Neuronal stem cell (in vitro differentiated cells): ENCODE measurements at regions not wholly inside any gene's neighbourhood (a gene's known extent, or its start where the extent isn't known, plus 50 kb on each side); places are given as distances from the start of the nearest gene placed in this dataset.
A peak's percentile ranks its signal among the peaks of the same experiment; 100 is the strongest.

Experiments used
- DNase-seq: peaks from one replicate; pipeline ENCODE4 v3.0.0-alpha.2; 2013; ENCODE audit warnings: low spot score
- H2AFZ ChIP-seq: one replicate; pipeline ENCODE4 v1.6.1; 2013; ENCODE audit warnings: mild to moderate bottlenecking, low read length, inconsistent platforms
- H2AK5ac ChIP-seq: 2 replicates; pipeline ENCODE4 v1.6.1; 2013; ENCODE audit warnings: low read depth, mild to moderate bottlenecking, inconsistent platforms, low read length, moderate library complexity, mixed read lengths
- H2BK120ac ChIP-seq: 2 replicates; pipeline ENCODE4 v1.6.1; 2013; ENCODE audit warnings: low read depth, mild to moderate bottlenecking, inconsistent platforms, low read length, moderate library complexity, mixed read lengths
- H2BK12ac ChIP-seq: one replicate; pipeline ENCODE4 v1.6.1; 2013; ENCODE audit warnings: low read length, inconsistent platforms
- H2BK15ac ChIP-seq: 2 replicates; pipeline ENCODE4 v1.6.1; 2013; ENCODE audit warnings: mild to moderate bottlenecking, low read length, inconsistent platforms, mixed read lengths
- H2BK5ac ChIP-seq: one replicate; pipeline ENCODE4 v1.6.1; 2013; ENCODE audit warnings: inconsistent platforms, mild to moderate bottlenecking, low read length, moderate library complexity
- H3K14ac ChIP-seq: one replicate; pipeline ENCODE4 v1.6.1; 2013; ENCODE audit warnings: low read length, inconsistent platforms
- H3K18ac ChIP-seq: 2 replicates; pipeline ENCODE4 v1.6.1; 2013; ENCODE audit warnings: low read length, inconsistent platforms
- H3K23ac ChIP-seq: 2 replicates; pipeline ENCODE4 v1.6.1; 2013; ENCODE audit warnings: low read depth, mild to moderate bottlenecking, mixed read lengths, low read length, inconsistent platforms; ENCODE audit not compliant: poor library complexity
- H3K27ac ChIP-seq: replicated peaks from 3 replicates; pipeline ENCODE4 v1.5.1; 2013; ENCODE audit warnings: low read length, inconsistent platforms
- H3K27me3 ChIP-seq, 3 experiments: 2 replicates each; pipeline ENCODE4 v1.6.1; 2013; ENCODE audit warnings: low read length in 3 of 3, mild to moderate bottlenecking in 2 of 3, inconsistent platforms in 1 of 3, low read depth in 1 of 3, mixed read lengths in 1 of 3, moderate library complexity in 1 of 3; ENCODE audit not compliant: control insufficient read depth in 3 of 3, insufficient read depth in 3 of 3
- H3K36me3 ChIP-seq, 2 donors: replicated peaks in 1 of 2; 2 replicates each; pipeline ENCODE4 v1.6.1; 2013; ENCODE audit warnings: low read length in 2 of 2; ENCODE audit not compliant: control insufficient read depth in 2 of 2, insufficient read depth in 2 of 2
- H3K4ac ChIP-seq: 2 replicates; pipeline ENCODE4 v1.6.1; 2013; ENCODE audit warnings: inconsistent platforms, mild to moderate bottlenecking, low read length, moderate library complexity
- H3K4me1 ChIP-seq, 2 donors: 1 replicate in 1 of 2; 2 replicates in 1 of 2; pipeline ENCODE4 v1.6.1; 2013; ENCODE audit warnings: low read length in 2 of 2, low read depth in 1 of 2; ENCODE audit not compliant: control insufficient read depth in 2 of 2, insufficient read depth in 1 of 2
- H3K4me2 ChIP-seq: one replicate; pipeline ENCODE4 v1.6.1; 2013; ENCODE audit warnings: mild to moderate bottlenecking, low read length, inconsistent platforms; ENCODE audit not compliant: insufficient read depth, poor library complexity, severe bottlenecking
- H3K4me3 ChIP-seq, 2 donors: 2 replicates each; pipeline ENCODE4 v1.5.1; 2013; ENCODE audit warnings: low read length in 2 of 2, mild to moderate bottlenecking in 2 of 2, inconsistent platforms in 1 of 2, moderate library complexity in 1 of 2
- H3K79me1 ChIP-seq: one replicate; pipeline ENCODE4 v1.6.1; 2013; ENCODE audit warnings: low read depth, mild to moderate bottlenecking, inconsistent platforms, low read length, moderate library complexity
- H3K9ac ChIP-seq: one replicate; pipeline ENCODE4 v1.6.1; 2013; ENCODE audit warnings: mild to moderate bottlenecking, low read depth, low read length, inconsistent platforms; ENCODE audit not compliant: poor library complexity
- H3K9me3 ChIP-seq, 2 donors: replicated peaks in 1 of 2; 2 replicates each; pipeline versions ENCODE3 to v1.6.1; 2013; ENCODE audit warnings: low read length in 2 of 2, mild to moderate bottlenecking in 2 of 2, inconsistent platforms in 1 of 2, low read depth in 1 of 2, mixed read lengths in 1 of 2, moderate library complexity in 1 of 2; ENCODE audit not compliant: control insufficient read depth in 2 of 2, insufficient read depth in 1 of 2
- H4K8ac ChIP-seq: one replicate; pipeline ENCODE4 v1.6.1; 2013; ENCODE audit warnings: low read depth, mild to moderate bottlenecking, inconsistent platforms, low read length, moderate library complexity
- H4K91ac ChIP-seq: one replicate; pipeline ENCODE4 v1.6.1; 2013; ENCODE audit warnings: low read length, low read depth, mild to moderate bottlenecking, inconsistent platforms; ENCODE audit not compliant: poor library complexity
- WGBS, 2 donors: extraction: QIAGEN DNeasy Blood & Tissue Kit; methylation state at CpG; one replicate each; pipeline ENCODE4 v1.1.7; 2013; ENCODE audit warnings: missing lambda C conversion rate in 2 of 2, mixed read lengths in 1 of 2; ENCODE audit not compliant: insufficient read length in 2 of 2, insufficient replicate concordance in 1 of 2; ENCODE audit errors: extremely low coverage in 2 of 2; 5-methylcytosine and 5-hydroxymethylcytosine counted together

DNA sequence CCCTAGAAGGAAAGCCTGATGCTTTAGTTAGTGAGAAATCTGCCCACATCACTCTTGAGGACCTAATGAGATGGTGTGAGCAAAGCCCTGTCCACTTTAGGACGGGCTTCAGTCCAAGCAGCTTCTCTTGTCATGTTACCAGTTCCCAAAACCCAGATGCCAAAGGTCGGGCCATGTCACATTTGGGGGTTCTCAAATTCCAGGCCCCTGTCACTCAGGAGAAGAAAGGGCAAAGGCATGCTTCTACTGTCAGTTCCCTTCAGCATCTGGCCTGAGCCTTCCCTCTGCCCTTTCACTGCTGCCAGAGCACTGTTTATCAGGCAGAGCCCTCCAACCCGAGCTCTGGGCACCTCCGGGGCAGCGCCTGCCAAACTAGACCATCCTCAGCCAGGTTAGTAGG, 556.0 kb downstream of the BNC2 start:
- Histone ChIP-seq H3K9me3 (no peaks in the 10 kb centered on the region), H2BK120ac (no peak overlapping the region), H3K79me1 (no peaks in the 10 kb centered on the region), H3K14ac (no peak overlapping the region), H3K4ac (no peak overlapping the region), H3K4me3 (no peak overlapping the region), H3K18ac (peak overlapping the region; percentile 39), H3K27me3 (peaks cover 0 to 6% (median 0%) of the 10 kb centered on the region in 3 experiments), H3K4me2 (no peak overlapping the region), H3K9ac (no peak overlapping the region), H4K91ac (no peak overlapping the region), H2BK12ac (no peak overlapping the region), H3K36me3 (no peaks in the 10 kb centered on the region), H3K23ac (no peak overlapping the region), H3K4me1 (peaks cover 10 to 21% of the 10 kb centered on the region in 2 donors), H2AFZ (no peak overlapping the region), H3K27ac (no peak overlapping the region), H2AK5ac (no peak overlapping the region), H2BK5ac (no peak overlapping the region), H4K8ac (no peak overlapping the region), H2BK15ac (no peak overlapping the region)
- no peak for DNase-seq
- WGBS, 2 donors: no CpG with 5 or more reads among the region's 5 CpGs

DNA sequence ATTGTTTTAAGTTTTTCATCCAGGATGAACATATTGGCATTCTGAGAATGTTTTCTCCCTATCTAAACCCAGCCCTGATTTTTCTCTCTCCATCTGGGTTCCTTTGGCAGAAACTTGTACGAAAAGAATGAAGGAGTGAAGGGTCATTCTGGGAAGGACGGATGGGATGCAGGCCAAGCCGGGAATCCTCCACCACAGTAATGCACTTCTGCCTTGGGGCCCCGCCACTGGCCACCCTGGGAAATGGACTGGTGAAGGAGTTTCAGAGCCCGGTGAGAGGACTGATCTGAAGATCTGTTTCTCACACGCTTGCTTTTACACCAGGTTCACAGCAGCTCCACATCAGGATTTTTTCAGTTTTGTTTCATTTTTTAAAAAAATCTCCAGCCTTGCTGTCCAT, 554.8 kb downstream of the BNC2 start:
- WGBS, 2 donors: no CpG with 5 or more reads among the region's 6 CpGs
- Histone ChIP-seq H3K4me3 (no peak overlapping the region), H2BK15ac (no peak overlapping the region), H3K4me1 (peaks cover under 1 to 14% of the 10 kb centered on the region in 2 donors), H3K4ac (no peak overlapping the region), H3K27me3 (peaks cover 0 to 6% (median 0%) of the 10 kb centered on the region in 3 experiments), H3K18ac (no peak overlapping the region), H2BK5ac (no peak overlapping the region), H2AK5ac (no peak overlapping the region), H3K9ac (no peak overlapping the region), H3K27ac (no peak overlapping the region), H2BK12ac (no peak overlapping the region), H4K8ac (no peak overlapping the region), H3K36me3 (no peaks in the 10 kb centered on the region), H2AFZ (no peak overlapping the region), H3K23ac (no peak overlapping the region), H3K9me3 (no peaks in the 10 kb centered on the region), H3K79me1 (no peaks in the 10 kb centered on the region), H3K4me2 (no peak overlapping the region), H3K14ac (no peak overlapping the region), H2BK120ac (no peak overlapping the region), H4K91ac (no peak overlapping the region)
- DNase-seq: no peak

DNA sequence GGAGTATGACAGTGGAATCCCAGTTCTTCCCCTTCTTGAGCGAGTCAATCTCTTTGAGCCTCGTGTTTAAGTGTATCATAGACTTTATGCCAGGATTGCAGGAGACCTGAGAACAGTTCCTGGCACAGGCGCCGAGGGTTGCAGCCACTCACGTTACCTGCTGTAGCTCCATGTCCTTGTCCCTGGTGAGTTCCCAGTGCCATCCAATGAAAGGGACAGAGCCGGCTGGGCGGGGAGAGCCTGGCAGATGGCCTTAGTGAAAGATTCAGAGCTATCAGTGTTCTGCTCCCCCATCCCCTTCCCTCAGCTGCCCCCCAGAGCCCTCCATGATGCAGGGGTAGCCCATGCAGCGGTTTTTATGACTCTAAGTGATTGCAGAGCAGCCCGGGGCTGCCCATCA, 554.0 kb downstream of the BNC2 start:
- Histone ChIP-seq H3K9ac (no peak overlapping the region), H3K9me3 (no peaks in the 10 kb centered on the region), H3K4me1 (peaks cover 2 to 13% of the 10 kb centered on the region in 2 donors), H3K36me3 (no peaks in the 10 kb centered on the region), H2BK15ac (no peak overlapping the region), H3K27me3 (peaks cover 0 to 6% (median 0%) of the 10 kb centered on the region in 3 experiments), H3K4me3 (no peak overlapping the region), H3K23ac (no peak overlapping the region), H3K14ac (no peak overlapping the region), H2BK5ac (no peak overlapping the region), H4K8ac (no peak overlapping the region), H3K4me2 (no peak overlapping the region), H2AFZ (no peak overlapping the region), H2BK12ac (no peak overlapping the region), H4K91ac (no peak overlapping the region), H2BK120ac (no peak overlapping the region), H3K79me1 (no peaks in the 10 kb centered on the region), H3K27ac (no peak overlapping the region), H3K4ac (no peak overlapping the region), H2AK5ac (peak overlapping the region; percentile 30), H3K18ac (peak overlapping the region; percentile 2)
- WGBS, 2 donors: no CpG with 5 or more reads among the region's 9 CpGs
- DNase-seq: no peak

DNA sequence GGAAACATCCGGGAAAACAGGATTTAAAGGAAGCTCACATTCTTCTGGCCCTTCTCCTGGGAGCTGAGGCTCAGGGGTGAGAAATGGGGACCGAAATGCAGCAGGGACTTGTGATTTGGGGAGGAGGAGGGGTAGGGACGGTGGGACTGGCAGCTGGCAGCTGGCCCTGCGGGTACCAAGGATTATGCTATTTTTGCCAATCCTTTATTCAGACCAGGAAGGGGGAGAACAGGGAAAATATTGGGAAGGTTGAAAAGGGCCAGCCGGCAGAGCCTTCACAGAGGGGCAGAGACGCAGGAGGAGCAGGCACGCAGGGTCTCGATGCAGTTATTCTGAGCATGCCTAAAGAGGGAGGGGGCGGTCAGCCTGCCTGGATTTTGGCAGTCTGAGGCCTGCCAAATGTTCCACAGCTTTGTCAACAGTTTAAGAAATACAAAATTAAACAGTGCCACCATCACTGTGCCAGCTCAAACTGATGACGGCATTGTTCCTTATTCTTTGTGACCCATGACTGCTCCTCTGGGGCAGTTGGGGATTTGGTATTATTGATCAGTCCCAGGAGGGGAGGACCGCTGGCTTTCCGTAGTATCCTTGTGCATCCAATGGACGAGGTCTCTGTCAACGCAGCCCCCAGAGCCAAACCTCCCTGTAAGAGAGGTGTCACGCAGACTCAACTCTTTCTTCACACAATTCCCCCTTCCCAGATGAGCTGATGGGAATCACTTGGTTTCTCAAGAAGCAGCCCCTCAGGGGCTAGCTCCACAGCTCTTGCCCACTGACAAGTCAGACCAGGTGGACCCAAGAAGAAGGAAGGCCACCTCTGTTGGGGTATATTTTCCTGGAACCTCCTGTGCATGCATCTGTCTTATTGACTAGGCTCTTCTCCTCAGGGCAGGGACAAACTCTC, 553.3 kb downstream of the BNC2 start:
- H3K79me1 ChIP-seq: no peaks in the 10 kb centered on the region
- H3K9ac ChIP-seq: no peak overlapping the region
- H3K27me3 ChIP-seq: peaks cover 0 to 6% (median 0%) of the 10 kb centered on the region in 3 experiments
- H4K91ac ChIP-seq: no peak overlapping the region
- no peak overlapping the region for H3K27ac ChIP-seq
- no peak overlapping the region for H2AK5ac ChIP-seq
- H3K18ac ChIP-seq: no peak overlapping the region
- H2AFZ ChIP-seq: no peak overlapping the region
- H3K36me3 ChIP-seq: no peaks in the 10 kb centered on the region
- DNase-seq: no peak
- H3K14ac ChIP-seq: no peak overlapping the region
- H3K4me2 ChIP-seq: no peak overlapping the region
- H3K23ac ChIP-seq: no peak overlapping the region
- H2BK5ac ChIP-seq: no peak overlapping the region
- no peak overlapping the region for H2BK120ac ChIP-seq
- no peak overlapping the region for H4K8ac ChIP-seq
- H2BK15ac ChIP-seq: peak overlapping the region; percentile 64
- WGBS, 2 donors: no CpG with 5 or more reads among the region's 15 CpGs
- peaks cover 2 to 15% of the 10 kb centered on the region in 2 donors for H3K4me1 ChIP-seq
- H3K4ac ChIP-seq: no peak overlapping the region
- no peak overlapping the region for H2BK12ac ChIP-seq
- H3K9me3 ChIP-seq: no peaks in the 10 kb centered on the region
- H3K4me3 ChIP-seq: no peak overlapping the region
